ENCODE measurements at regions not wholly inside any gene's neighbourhood (a gene's known extent, or its start where the extent isn't known, plus 50 kb on each side); places are given as distances from the start of the nearest gene placed in this dataset.
"Not testable (repeated sequence)": the region's sequence is repeated elsewhere in the genome, so short reads cannot be mapped to it uniquely, and the experiment has no call there.

DNA sequence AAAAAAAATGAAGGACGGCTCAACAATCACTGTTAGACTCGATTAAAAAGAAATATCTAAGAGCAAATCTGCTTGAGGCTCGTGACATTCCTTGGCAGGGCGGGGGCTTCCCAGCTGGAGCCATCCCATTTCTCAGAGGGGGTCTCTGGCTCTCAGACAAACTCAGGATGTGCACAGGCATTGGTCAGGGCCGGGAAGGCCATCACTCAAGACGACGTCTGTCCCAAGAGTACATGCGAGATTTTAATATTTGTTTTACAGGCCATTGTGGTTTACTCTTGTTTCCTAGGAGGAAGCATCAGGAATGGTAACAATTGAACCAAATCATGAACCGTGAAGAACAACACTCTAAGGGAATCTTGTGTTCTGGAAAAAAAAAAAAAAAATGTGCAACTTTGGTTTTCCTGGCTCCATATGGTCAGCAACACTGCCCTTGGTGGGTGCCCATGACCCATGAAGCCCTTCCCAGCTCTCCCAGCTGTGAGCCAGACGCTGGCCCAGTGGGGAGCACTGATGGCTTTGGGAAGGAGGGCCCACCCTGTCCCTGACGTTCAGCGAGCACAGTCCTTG lies 5454.6 kb upstream of the TPTE start:
- TF ChIP-seq POLR2A (IDR thresholded peaks at IDR 0.05), result not testable (repeated sequence)
- TF ChIP-seq, protein P1, sequence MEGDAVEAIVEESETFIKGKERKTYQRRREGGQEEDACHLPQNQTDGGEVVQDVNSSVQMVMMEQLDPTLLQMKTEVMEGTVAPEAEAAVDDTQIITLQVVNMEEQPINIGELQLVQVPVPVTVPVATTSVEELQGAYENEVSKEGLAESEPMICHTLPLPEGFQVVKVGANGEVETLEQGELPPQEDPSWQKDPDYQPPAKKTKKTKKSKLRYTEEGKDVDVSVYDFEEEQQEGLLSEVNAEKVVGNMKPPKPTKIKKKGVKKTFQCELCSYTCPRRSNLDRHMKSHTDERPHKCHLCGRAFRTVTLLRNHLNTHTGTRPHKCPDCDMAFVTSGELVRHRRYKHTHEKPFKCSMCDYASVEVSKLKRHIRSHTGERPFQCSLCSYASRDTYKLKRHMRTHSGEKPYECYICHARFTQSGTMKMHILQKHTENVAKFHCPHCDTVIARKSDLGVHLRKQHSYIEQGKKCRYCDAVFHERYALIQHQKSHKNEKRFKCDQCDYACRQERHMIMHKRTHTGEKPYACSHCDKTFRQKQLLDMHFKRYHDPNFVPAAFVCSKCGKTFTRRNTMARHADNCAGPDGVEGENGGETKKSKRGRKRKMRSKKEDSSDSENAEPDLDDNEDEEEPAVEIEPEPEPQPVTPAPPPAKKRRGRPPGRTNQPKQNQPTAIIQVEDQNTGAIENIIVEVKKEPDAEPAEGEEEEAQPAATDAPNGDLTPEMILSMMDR (IDR thresholded peaks at IDR 0.05), result not testable (repeated sequence)

All from tibial nerve (tissue), 3 donors.